H9 (cell line): ENCODE measurements at regions not wholly inside any gene's neighbourhood (a gene's known extent, or its start where the extent isn't known, plus 50 kb on each side); places are given as distances from the start of the nearest gene placed in this dataset.

Experiments
- DNase-seq: peaks from one replicate; pipeline ENCODE4 v3.0.0-alpha.2; 2017
- H2AFZ ChIP-seq: one replicate; pipeline ENCODE4 v1.6.1; 2013; ENCODE audit warnings: mild to moderate bottlenecking, low read length, control low read depth, moderate library complexity
- H2AK5ac ChIP-seq: 2 replicates; pipeline ENCODE4 v1.6.1; 2013; ENCODE audit warnings: low read length, control low read depth, mixed read lengths; ENCODE audit not compliant: insufficient read length
- H2BK120ac ChIP-seq: one replicate; pipeline ENCODE4 v1.6.1; 2013; ENCODE audit warnings: low read depth, mild to moderate bottlenecking, low read length, control low read depth, inconsistent platforms; ENCODE audit not compliant: poor library complexity, severe bottlenecking
- H2BK12ac ChIP-seq: 2 replicates; pipeline ENCODE4 v1.6.1; 2013; ENCODE audit warnings: low read length, control low read depth, mixed read lengths, low read depth; ENCODE audit not compliant: insufficient read length
- H2BK15ac ChIP-seq: 2 replicates; pipeline ENCODE4 v1.6.1; 2013; ENCODE audit warnings: low read depth, low read length, control low read depth
- H2BK20ac ChIP-seq: one replicate; pipeline ENCODE4 v1.6.1; 2013; ENCODE audit warnings: low read depth, mild to moderate bottlenecking, low read length, control low read depth, inconsistent platforms; ENCODE audit not compliant: poor library complexity, severe bottlenecking
- H2BK5ac ChIP-seq: 2 replicates; pipeline ENCODE4 v1.6.1; 2013; ENCODE audit warnings: low read length, control low read depth, mixed read lengths; ENCODE audit not compliant: insufficient read length
- H3K14ac ChIP-seq: 2 replicates; pipeline ENCODE4 v1.6.1; 2013; ENCODE audit warnings: low read length, control low read depth; ENCODE audit not compliant: insufficient read depth
- H3K18ac ChIP-seq: 2 replicates; pipeline ENCODE4 v1.6.1; 2013; ENCODE audit warnings: low read depth, mild to moderate bottlenecking, mixed read lengths, low read length, control low read depth; ENCODE audit not compliant: insufficient read length
- H3K23ac ChIP-seq: 2 replicates; pipeline ENCODE4 v1.6.1; 2013; ENCODE audit warnings: low read length, control low read depth, mixed read lengths, low read depth; ENCODE audit not compliant: insufficient read length
- H3K23me2 ChIP-seq: 2 replicates; pipeline ENCODE4 v1.6.1; 2013; ENCODE audit warnings: low read depth, mild to moderate bottlenecking, mixed read lengths, low read length, control low read depth; ENCODE audit not compliant: insufficient read length, poor library complexity, severe bottlenecking
- H3K27ac ChIP-seq: 2 replicates; pipeline ENCODE4 v1.5.1; 2013; ENCODE audit warnings: low read length, control low read depth, mixed read lengths, low read depth; ENCODE audit not compliant: insufficient read length
- H3K27me3 ChIP-seq: 2 replicates; pipeline ENCODE4 v1.6.1; 2013; ENCODE audit warnings: low read length, control low read depth, inconsistent platforms; ENCODE audit not compliant: insufficient read depth
- H3K4ac ChIP-seq: 2 replicates; pipeline ENCODE4 v1.6.1; 2013; ENCODE audit warnings: low read depth, mild to moderate bottlenecking, control low read depth, inconsistent platforms, low read length, moderate library complexity
- H3K4me1 ChIP-seq: 2 replicates; pipeline ENCODE4 v1.6.1; 2013; ENCODE audit warnings: low read length, control low read depth, inconsistent platforms; ENCODE audit not compliant: insufficient read depth
- H3K4me2 ChIP-seq: 2 replicates; pipeline ENCODE4 v1.6.1; 2013; ENCODE audit warnings: low read length, control low read depth, mixed read lengths; ENCODE audit not compliant: insufficient read length, insufficient read depth
- H3K56ac ChIP-seq: 2 replicates; pipeline ENCODE4 v1.6.1; 2013; ENCODE audit warnings: low read depth, mild to moderate bottlenecking, mixed read lengths, low read length, control low read depth; ENCODE audit not compliant: insufficient read length
- H3K79me1 ChIP-seq: 2 replicates; pipeline ENCODE4 v1.6.1; 2013; ENCODE audit warnings: low read depth, mild to moderate bottlenecking, moderate library complexity, low read length, control low read depth, inconsistent platforms; ENCODE audit not compliant: insufficient read depth, poor library complexity, severe bottlenecking
- H3K79me2 ChIP-seq: 2 replicates; pipeline ENCODE4 v1.6.1; 2013; ENCODE audit warnings: low read length, control low read depth, inconsistent platforms; ENCODE audit not compliant: insufficient read depth
- H3K9ac ChIP-seq: 2 replicates; pipeline ENCODE4 v1.6.1; 2013; ENCODE audit warnings: low read length, control low read depth, mixed read lengths; ENCODE audit not compliant: insufficient read length; ENCODE audit errors: extremely low read depth
- H3K9me3 ChIP-seq: one replicate; pipeline ENCODE4 v1.6.1; 2013; ENCODE audit warnings: low read depth, low read length, inconsistent platforms; ENCODE audit not compliant: control insufficient read depth
- H3T11ph ChIP-seq: one replicate; pipeline ENCODE4 v1.6.1; 2013; ENCODE audit warnings: mild to moderate bottlenecking, low read length, control low read depth, inconsistent platforms
- H4K20me1 ChIP-seq: one replicate; pipeline ENCODE4 v1.6.1; 2013; ENCODE audit not compliant: control insufficient read depth, insufficient read length, insufficient read depth
- H4K5ac ChIP-seq: 2 replicates; pipeline ENCODE4 v1.6.1; 2013; ENCODE audit warnings: low read depth, mild to moderate bottlenecking, mixed read lengths, low read length, control low read depth; ENCODE audit not compliant: insufficient read length
- H4K8ac ChIP-seq: replicated peaks from 2 replicates; pipeline ENCODE4 v1.6.1; 2013; ENCODE audit warnings: low read length, control low read depth, mixed read lengths, low read depth; ENCODE audit not compliant: insufficient read length
- H4K91ac ChIP-seq: 2 replicates; pipeline ENCODE4 v1.6.1; 2013; ENCODE audit warnings: low read depth, mild to moderate bottlenecking, moderate library complexity, mixed read lengths, low read length, control low read depth; ENCODE audit not compliant: insufficient read length
- H3K27ac Mint-ChIP-seq, 3 experiments: 2 replicates in 2 of 3; 3 replicates in 1 of 3; pipeline ENCODE4 v1.8.0; 2020 to 2021; ENCODE audit warnings: mixed read lengths in 3 of 3, mild to moderate bottlenecking in 1 of 3, moderate library complexity in 1 of 3
- H3K27me3 Mint-ChIP-seq: 2 replicates; pipeline ENCODE4 v1.8.0; 2021; ENCODE audit warnings: low read depth, mild to moderate bottlenecking, moderate library complexity, mixed read lengths
- H3K36me3 Mint-ChIP-seq, 3 experiments: 2 replicates in 2 of 3; 3 replicates in 1 of 3; pipeline ENCODE4 v1.8.0; 2020 to 2021; ENCODE audit warnings: low read depth in 3 of 3, mixed read lengths in 3 of 3; ENCODE audit not compliant: insufficient read depth in 1 of 3
- H3K4me1 Mint-ChIP-seq, 2 experiments: 2 replicates each; pipeline ENCODE4 v1.8.0; 2020; ENCODE audit warnings: mixed read lengths in 2 of 2
- H3K4me3 Mint-ChIP-seq, 2 experiments: 2 replicates in 1 of 2; 3 replicates in 1 of 2; pipeline ENCODE4 v1.8.0; 2020 to 2021; ENCODE audit warnings: mild to moderate bottlenecking in 2 of 2, mixed read lengths in 2 of 2, moderate library complexity in 1 of 2
- H3K9me3 Mint-ChIP-seq, 2 experiments: 2 replicates in 1 of 2; 3 replicates in 1 of 2; pipeline ENCODE4 v1.8.0; 2020; ENCODE audit warnings: mild to moderate bottlenecking in 2 of 2, mixed read lengths in 2 of 2, moderate library complexity in 1 of 2
- WGBS: extraction: QIAGEN DNeasy Blood & Tissue Kit; methylation state at CpG from one replicate; pipeline ENCODE4 v1.1.7; 2013; ENCODE audit warnings: missing lambda C conversion rate, low lambda C conversion rate, mixed read lengths; ENCODE audit not compliant: insufficient read length; ENCODE audit errors: extremely low coverage; 5-methylcytosine and 5-hydroxymethylcytosine counted together
- TF ChIP-seq, protein P1 (sequence below): fragments of 200-600 bp; sonication (generic); conservative IDR thresholded peaks from 3 replicates; pipeline ENCODE4 v1.8.0; 2021; ENCODE audit warnings: antibody characterized with exemption, mild to moderate bottlenecking

DNA sequence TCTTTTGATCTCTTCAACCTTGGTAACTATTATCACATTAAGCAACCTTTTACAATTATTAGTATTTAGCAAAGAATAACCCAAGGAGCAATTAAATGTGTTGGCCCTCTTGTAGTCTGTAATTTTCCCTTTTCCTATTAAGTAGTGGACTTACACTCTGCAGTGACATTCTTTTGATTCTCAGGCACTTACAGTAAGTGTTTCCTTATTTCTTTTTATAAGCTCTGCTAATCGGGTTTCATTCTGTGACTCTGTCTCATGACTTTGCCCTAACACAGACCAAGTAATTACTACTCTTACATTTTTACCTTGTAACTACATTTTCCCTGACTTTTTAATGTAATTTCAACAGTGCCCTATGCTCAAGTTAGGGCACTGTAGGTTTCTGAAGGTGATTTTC lies 104.0 kb upstream of the EPHA7 start:
- no peaks in the 10 kb centered on the region for H3K4me1 Mint-ChIP-seq
- TF ChIP-seq, protein P1, sequence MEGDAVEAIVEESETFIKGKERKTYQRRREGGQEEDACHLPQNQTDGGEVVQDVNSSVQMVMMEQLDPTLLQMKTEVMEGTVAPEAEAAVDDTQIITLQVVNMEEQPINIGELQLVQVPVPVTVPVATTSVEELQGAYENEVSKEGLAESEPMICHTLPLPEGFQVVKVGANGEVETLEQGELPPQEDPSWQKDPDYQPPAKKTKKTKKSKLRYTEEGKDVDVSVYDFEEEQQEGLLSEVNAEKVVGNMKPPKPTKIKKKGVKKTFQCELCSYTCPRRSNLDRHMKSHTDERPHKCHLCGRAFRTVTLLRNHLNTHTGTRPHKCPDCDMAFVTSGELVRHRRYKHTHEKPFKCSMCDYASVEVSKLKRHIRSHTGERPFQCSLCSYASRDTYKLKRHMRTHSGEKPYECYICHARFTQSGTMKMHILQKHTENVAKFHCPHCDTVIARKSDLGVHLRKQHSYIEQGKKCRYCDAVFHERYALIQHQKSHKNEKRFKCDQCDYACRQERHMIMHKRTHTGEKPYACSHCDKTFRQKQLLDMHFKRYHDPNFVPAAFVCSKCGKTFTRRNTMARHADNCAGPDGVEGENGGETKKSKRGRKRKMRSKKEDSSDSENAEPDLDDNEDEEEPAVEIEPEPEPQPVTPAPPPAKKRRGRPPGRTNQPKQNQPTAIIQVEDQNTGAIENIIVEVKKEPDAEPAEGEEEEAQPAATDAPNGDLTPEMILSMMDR, result no peak
- H3K4me1 ChIP-seq, result no peaks in the 10 kb centered on the region
- DNase-seq, result no peak
- H2BK15ac ChIP-seq, result no peak overlapping the region
- H4K91ac ChIP-seq, result no peak overlapping the region
- H3K4me3 Mint-ChIP-seq, result no peak overlapping the region
- no peaks in the 10 kb centered on the region for H3K36me3 Mint-ChIP-seq
- H2AK5ac ChIP-seq, result no peak overlapping the region
- H3K18ac ChIP-seq, result no peak overlapping the region
- H4K8ac ChIP-seq, result no peak overlapping the region
- no peak overlapping the region for H3K14ac ChIP-seq
- no peaks in the 10 kb centered on the region for H4K20me1 ChIP-seq
- H3K27me3 Mint-ChIP-seq, result no peaks in the 10 kb centered on the region
- H3K9ac ChIP-seq, result no peak overlapping the region
- no peak overlapping the region for H2BK12ac ChIP-seq
- no peaks in the 10 kb centered on the region for H3K79me1 ChIP-seq
- no peaks in the 10 kb centered on the region for H3K79me2 ChIP-seq
- H3K23me2 ChIP-seq, result no peaks in the 10 kb centered on the region
- H3T11ph ChIP-seq, result no peak overlapping the region
- H3K9me3 Mint-ChIP-seq, result no peaks in the 10 kb centered on the region
- H2BK120ac ChIP-seq, result no peak overlapping the region
- no CpG with 5 or more reads among the region's 1 CpG for WGBS
- no peak overlapping the region for H2BK5ac ChIP-seq
- H3K4ac ChIP-seq, result no peak overlapping the region
- no peaks in the 10 kb centered on the region for H3K27me3 ChIP-seq
- no peak overlapping the region for H3K23ac ChIP-seq
- no peak overlapping the region for H4K5ac ChIP-seq
- H3K56ac ChIP-seq, result no peak overlapping the region
- no peak overlapping the region for H3K4me2 ChIP-seq
- H2AFZ ChIP-seq, result no peak overlapping the region
- no peak overlapping the region for H3K27ac Mint-ChIP-seq
- H3K9me3 ChIP-seq, result no peaks in the 10 kb centered on the region
- no peak overlapping the region for H2BK20ac ChIP-seq
- H3K27ac ChIP-seq, result no peak overlapping the region
